ENCODE measurements at regions not wholly inside any gene's neighbourhood (a gene's known extent, or its start where the extent isn't known, plus 50 kb on each side); places are given as distances from the start of the nearest gene placed in this dataset.
"Not testable (repeated sequence)": the region's sequence is repeated elsewhere in the genome, so short reads cannot be mapped to it uniquely, and the experiment has no call there.

- no peaks in the 10 kb centered on the region for H3K27me3 ChIP-seq (ENCODE audit: control insufficient read depth, insufficient read depth, low read length)
- no peaks in the 10 kb centered on the region for H3K36me3 ChIP-seq (ENCODE audit: control insufficient read depth, insufficient read depth, low read length)
- no peak for DNase-seq (ENCODE audit: low read depth)
- FAIRE-seq, result no peak
- TF ChIP-seq CTCF (IDR thresholded peaks at IDR 0.05; ENCODE audit: insufficient read depth, low read length, severe bottlenecking), result no peak
- no peak overlapping the region for H3K4me3 ChIP-seq (ENCODE audit: low read depth, low read length)
Measured at GRCh38 chr2:144642856-144643255, 122.9 kb upstream of the ZEB2 start.

- no peak for DNase-seq (ENCODE audit: low read depth)
- H3K36me3 ChIP-seq (ENCODE audit: control insufficient read depth, insufficient read depth, low read length), result no peaks in the 10 kb centered on the region
- H3K4me3 ChIP-seq (ENCODE audit: low read depth, low read length), result no peak overlapping the region
- no peak for TF ChIP-seq CTCF (IDR thresholded peaks at IDR 0.05; ENCODE audit: insufficient read depth, low read length, severe bottlenecking)
- H3K27me3 ChIP-seq (ENCODE audit: control insufficient read depth, insufficient read depth, low read length), result no peaks in the 10 kb centered on the region
- no peak for FAIRE-seq
Measured at GRCh38 chr2:144642131-144642530, 122.2 kb upstream of the ZEB2 start.

GRCh38 chr2:144638250-144638649 is 118.3 kb upstream of the ZEB2 start:
- DNase-seq (ENCODE audit: low read depth); H3K4me3 ChIP-seq (ENCODE audit: low read depth, low read length); H3K27me3 ChIP-seq (ENCODE audit: control insufficient read depth, insufficient read depth, low read length); H3K36me3 ChIP-seq (ENCODE audit: control insufficient read depth, insufficient read depth, low read length); FAIRE-seq: not testable (repeated sequence)

GRCh38 chr2:144636860-144637259 is 116.9 kb upstream of the ZEB2 start:
- not testable (repeated sequence) for FAIRE-seq; H3K27me3 ChIP-seq (ENCODE audit: control insufficient read depth, insufficient read depth, low read length); H3K4me3 ChIP-seq (ENCODE audit: low read depth, low read length); DNase-seq (ENCODE audit: low read depth); H3K36me3 ChIP-seq (ENCODE audit: control insufficient read depth, insufficient read depth, low read length)

GRCh38 chr2:144632809-144633208 is 112.9 kb upstream of the ZEB2 start:
- no peak for FAIRE-seq
- TF ChIP-seq CTCF (IDR thresholded peaks at IDR 0.05; ENCODE audit: insufficient read depth, low read length, severe bottlenecking), result no peak
- no peak overlapping the region for H3K4me3 ChIP-seq (ENCODE audit: low read depth, low read length)
- H3K36me3 ChIP-seq (ENCODE audit: control insufficient read depth, insufficient read depth, low read length), result no peaks in the 10 kb centered on the region
- H3K27me3 ChIP-seq (ENCODE audit: control insufficient read depth, insufficient read depth, low read length), result no peaks in the 10 kb centered on the region
- no peak for DNase-seq (ENCODE audit: low read depth)

GRCh38 chr2:144631636-144632035 is 111.7 kb upstream of the ZEB2 start:
- no peaks in the 10 kb centered on the region for H3K27me3 ChIP-seq (ENCODE audit: control insufficient read depth, insufficient read depth, low read length)
- no peak for DNase-seq (ENCODE audit: low read depth)
- H3K4me3 ChIP-seq (ENCODE audit: low read depth, low read length), result no peak overlapping the region
- no peak for TF ChIP-seq CTCF (IDR thresholded peaks at IDR 0.05; ENCODE audit: insufficient read depth, low read length, severe bottlenecking)
- no peaks in the 10 kb centered on the region for H3K36me3 ChIP-seq (ENCODE audit: control insufficient read depth, insufficient read depth, low read length)
- no peak for FAIRE-seq

GRCh38 chr2:144630459-144631215 is 110.7 kb upstream of the ZEB2 start:
- FAIRE-seq (no peak), DNase-seq (ENCODE audit: low read depth) (no peak)
- no peak for TF ChIP-seq CTCF (IDR thresholded peaks at IDR 0.05; ENCODE audit: insufficient read depth, low read length, severe bottlenecking)
- no peaks in the 10 kb centered on the region for H3K27me3 ChIP-seq (ENCODE audit: control insufficient read depth, insufficient read depth, low read length)
- H3K4me3 ChIP-seq (ENCODE audit: low read depth, low read length), result no peak overlapping the region
- H3K36me3 ChIP-seq (ENCODE audit: control insufficient read depth, insufficient read depth, low read length), result no peaks in the 10 kb centered on the region

Data from bronchial epithelial cell (primary cell).